ENCODE measurements at regions not wholly inside any gene's neighbourhood (a gene's known extent, or its start where the extent isn't known, plus 50 kb on each side); places are given as distances from the start of the nearest gene placed in this dataset.

DNA sequence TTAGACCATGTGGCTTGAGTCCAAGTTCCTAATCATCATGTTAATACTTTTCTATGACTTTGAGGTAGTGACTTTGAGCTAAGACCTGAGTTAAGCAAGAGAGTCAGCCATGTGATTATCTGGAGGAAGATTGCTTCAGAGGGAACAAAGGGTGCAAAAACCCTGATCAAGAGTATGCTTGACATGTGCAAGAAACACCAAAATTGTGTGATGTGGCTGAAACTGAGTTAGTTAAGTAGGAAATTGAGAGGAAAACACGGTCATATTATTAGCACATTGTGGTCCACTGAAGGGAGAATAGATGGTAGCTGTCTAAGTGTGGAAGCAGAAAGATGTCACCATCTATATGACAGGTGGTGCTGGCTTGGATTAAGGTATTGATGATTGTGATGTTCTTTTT, 130.4 kb upstream of the MON1B start:
- Histone ChIP-seq H3K27ac (ENCODE audit: low read length) (no peak overlapping the region), H3K9me3 (ENCODE audit: control insufficient read depth, insufficient read depth, low read depth, low read length) (no peaks in the 10 kb centered on the region), H3K36me3 (ENCODE audit: control insufficient read depth, insufficient read depth, low read length) (no peaks in the 10 kb centered on the region), H3K27me3 (ENCODE audit: control insufficient read depth, insufficient read depth, low read length) (no peaks in the 10 kb centered on the region), H3K4me3 (ENCODE audit: low read depth in 2 of 2, low read length in 2 of 2) (no peak overlapping the region), H3K4me1 (ENCODE audit: control insufficient read depth, insufficient read depth, low read length) (no peaks in the 10 kb centered on the region)
- DNase-seq (ENCODE audit: low read depth, low spot score), result no peak
- in situ Hi-C loops (cut with HindIII; ENCODE audit: low pct_unique_long_range_greater_than_20kb, low sequenced_read_pairs), result no loop called here
- POLR2A ChIA-PET, result no interaction called here
- CTCF ChIA-PET, result no interaction called here
- no peak for TF ChIP-seq SIN3A (IDR thresholded peaks at IDR 0.05; ENCODE audit: borderline replicate concordance, insufficient read depth, low read depth, low read length)
- TF ChIP-seq POLR2AphosphoS5 (IDR thresholded peaks at IDR 0.05; ENCODE audit: low read depth, low read length), result no peak
- TF ChIP-seq TCF7L2 (IDR thresholded peaks at IDR 0.05; ENCODE audit: low read depth, low read length), result no peak
- TF ChIP-seq, protein P1, sequence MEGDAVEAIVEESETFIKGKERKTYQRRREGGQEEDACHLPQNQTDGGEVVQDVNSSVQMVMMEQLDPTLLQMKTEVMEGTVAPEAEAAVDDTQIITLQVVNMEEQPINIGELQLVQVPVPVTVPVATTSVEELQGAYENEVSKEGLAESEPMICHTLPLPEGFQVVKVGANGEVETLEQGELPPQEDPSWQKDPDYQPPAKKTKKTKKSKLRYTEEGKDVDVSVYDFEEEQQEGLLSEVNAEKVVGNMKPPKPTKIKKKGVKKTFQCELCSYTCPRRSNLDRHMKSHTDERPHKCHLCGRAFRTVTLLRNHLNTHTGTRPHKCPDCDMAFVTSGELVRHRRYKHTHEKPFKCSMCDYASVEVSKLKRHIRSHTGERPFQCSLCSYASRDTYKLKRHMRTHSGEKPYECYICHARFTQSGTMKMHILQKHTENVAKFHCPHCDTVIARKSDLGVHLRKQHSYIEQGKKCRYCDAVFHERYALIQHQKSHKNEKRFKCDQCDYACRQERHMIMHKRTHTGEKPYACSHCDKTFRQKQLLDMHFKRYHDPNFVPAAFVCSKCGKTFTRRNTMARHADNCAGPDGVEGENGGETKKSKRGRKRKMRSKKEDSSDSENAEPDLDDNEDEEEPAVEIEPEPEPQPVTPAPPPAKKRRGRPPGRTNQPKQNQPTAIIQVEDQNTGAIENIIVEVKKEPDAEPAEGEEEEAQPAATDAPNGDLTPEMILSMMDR (IDR thresholded peaks at IDR 0.05), result no peak
- TF ChIP-seq, protein P2, sequence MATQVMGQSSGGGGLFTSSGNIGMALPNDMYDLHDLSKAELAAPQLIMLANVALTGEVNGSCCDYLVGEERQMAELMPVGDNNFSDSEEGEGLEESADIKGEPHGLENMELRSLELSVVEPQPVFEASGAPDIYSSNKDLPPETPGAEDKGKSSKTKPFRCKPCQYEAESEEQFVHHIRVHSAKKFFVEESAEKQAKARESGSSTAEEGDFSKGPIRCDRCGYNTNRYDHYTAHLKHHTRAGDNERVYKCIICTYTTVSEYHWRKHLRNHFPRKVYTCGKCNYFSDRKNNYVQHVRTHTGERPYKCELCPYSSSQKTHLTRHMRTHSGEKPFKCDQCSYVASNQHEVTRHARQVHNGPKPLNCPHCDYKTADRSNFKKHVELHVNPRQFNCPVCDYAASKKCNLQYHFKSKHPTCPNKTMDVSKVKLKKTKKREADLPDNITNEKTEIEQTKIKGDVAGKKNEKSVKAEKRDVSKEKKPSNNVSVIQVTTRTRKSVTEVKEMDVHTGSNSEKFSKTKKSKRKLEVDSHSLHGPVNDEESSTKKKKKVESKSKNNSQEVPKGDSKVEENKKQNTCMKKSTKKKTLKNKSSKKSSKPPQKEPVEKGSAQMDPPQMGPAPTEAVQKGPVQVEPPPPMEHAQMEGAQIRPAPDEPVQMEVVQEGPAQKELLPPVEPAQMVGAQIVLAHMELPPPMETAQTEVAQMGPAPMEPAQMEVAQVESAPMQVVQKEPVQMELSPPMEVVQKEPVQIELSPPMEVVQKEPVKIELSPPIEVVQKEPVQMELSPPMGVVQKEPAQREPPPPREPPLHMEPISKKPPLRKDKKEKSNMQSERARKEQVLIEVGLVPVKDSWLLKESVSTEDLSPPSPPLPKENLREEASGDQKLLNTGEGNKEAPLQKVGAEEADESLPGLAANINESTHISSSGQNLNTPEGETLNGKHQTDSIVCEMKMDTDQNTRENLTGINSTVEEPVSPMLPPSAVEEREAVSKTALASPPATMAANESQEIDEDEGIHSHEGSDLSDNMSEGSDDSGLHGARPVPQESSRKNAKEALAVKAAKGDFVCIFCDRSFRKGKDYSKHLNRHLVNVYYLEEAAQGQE (IDR thresholded peaks at IDR 0.05; ENCODE audit: insufficient read depth in 1 of 2, low read depth in 2 of 2, low read length in 1 of 2), result no peak
- ATAC-seq, result no peak
- BruUV-seq (replicated peaks), result no TSS peak
- intact Hi-C loops (cut with micrococcal nuclease; ENCODE audit: unreplicated experiment), result no loop called here

DNA sequence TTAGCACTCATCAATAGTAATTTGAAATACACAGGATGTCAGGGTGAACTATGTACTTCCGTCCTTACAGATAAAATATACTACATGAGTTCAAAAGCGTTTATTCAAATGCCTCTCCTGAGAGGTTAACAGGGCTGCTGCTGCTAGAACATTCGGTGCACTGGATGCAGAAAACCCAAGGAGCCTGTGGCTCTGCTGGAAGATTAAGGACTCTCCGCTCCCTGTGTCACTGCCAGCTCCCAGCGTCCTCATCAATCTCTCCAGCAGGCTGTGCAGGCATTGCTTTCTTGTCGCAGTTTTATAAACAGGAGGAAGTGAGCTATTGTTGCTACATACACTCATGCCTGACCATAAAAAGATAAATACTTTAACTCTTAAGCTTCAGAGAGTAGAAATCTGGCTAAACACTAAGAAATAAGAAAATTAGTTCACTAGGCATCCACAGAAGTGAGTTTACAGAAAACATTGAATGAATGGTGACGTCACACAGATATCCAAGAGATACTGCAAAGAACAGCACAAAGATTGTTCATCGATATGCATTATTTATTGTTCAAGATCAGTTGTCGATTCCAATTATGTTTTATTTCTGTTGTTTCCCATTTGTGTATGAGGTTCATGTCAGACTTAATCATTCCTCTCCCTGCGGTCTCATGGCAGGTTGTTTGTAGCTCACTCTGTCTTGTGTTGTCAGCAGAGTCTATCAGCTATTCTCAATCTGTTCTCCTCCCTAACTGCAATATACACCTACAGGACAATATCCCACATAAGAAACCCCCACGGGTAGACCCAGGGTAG, 127.9 kb upstream of the MON1B start:
- intact Hi-C loops (cut with micrococcal nuclease; ENCODE audit: unreplicated experiment), result no loop called here
- BruUV-seq (replicated peaks), result no TSS peak
- no peaks in the 10 kb centered on the region for H3K27me3 ChIP-seq (ENCODE audit: control insufficient read depth, insufficient read depth, low read length)
- H3K4me3 ChIP-seq (ENCODE audit: low read depth in 2 of 2, low read length in 2 of 2), result no peak overlapping the region
- DNase-seq (ENCODE audit: low read depth, low spot score) (no peak), ATAC-seq (no peak)
- H3K4me1 ChIP-seq (ENCODE audit: control insufficient read depth, insufficient read depth, low read length), result no peaks in the 10 kb centered on the region
- in situ Hi-C loops (cut with HindIII; ENCODE audit: low pct_unique_long_range_greater_than_20kb, low sequenced_read_pairs), result no loop called here
- POLR2A ChIA-PET, result no interaction called here
- CTCF ChIA-PET, result interaction anchor here (0.6 kb wide), 1 partner anchor 97 kb away, joined by 3 read pairs; no protein-coding TSS in a partner anchor
- no peaks in the 10 kb centered on the region for H3K9me3 ChIP-seq (ENCODE audit: control insufficient read depth, insufficient read depth, low read depth, low read length)
- no peak for TF ChIP-seq POLR2AphosphoS5 (IDR thresholded peaks at IDR 0.05; ENCODE audit: low read depth, low read length)
- TF ChIP-seq, protein P2 (IDR thresholded peaks at IDR 0.05; ENCODE audit: insufficient read depth in 1 of 2, low read depth in 2 of 2, low read length in 1 of 2), result no peak
- TF ChIP-seq TCF7L2 (IDR thresholded peaks at IDR 0.05; ENCODE audit: low read depth, low read length), result no peak
- TF ChIP-seq, protein P1 (IDR thresholded peaks at IDR 0.05), result no peak
- TF ChIP-seq SIN3A (IDR thresholded peaks at IDR 0.05; ENCODE audit: borderline replicate concordance, insufficient read depth, low read depth, low read length), result no peak
- no peak overlapping the region for H3K27ac ChIP-seq (ENCODE audit: low read length)
- no peaks in the 10 kb centered on the region for H3K36me3 ChIP-seq (ENCODE audit: control insufficient read depth, insufficient read depth, low read length)
